Astrocyte (in vitro differentiated cells and primary cell): ENCODE measurements at regions not wholly inside any gene's neighbourhood (a gene's known extent, or its start where the extent isn't known, plus 50 kb on each side); places are given as distances from the start of the nearest gene placed in this dataset.

ENCODE experiments used
- DNase-seq: peaks from one replicate; pipeline ENCODE4 v3.0.0-alpha.2; 2010; ENCODE audit warnings: low read depth
- FAIRE-seq: peaks from 2 replicates; lab custom pipeline; 2011; peaks lifted over from hg19 to GRCh38; lab: Jason Lieb, UNC
- H2AFZ ChIP-seq: 2 replicates; pipeline ENCODE4 v1.6.0; 2012; ENCODE audit warnings: low read depth, low read length, inconsistent platforms
- H3K27ac ChIP-seq: 2 replicates; pipeline ENCODE4 v1.5.1; 2011; ENCODE audit warnings: low read depth, low read length, inconsistent platforms
- H3K27me3 ChIP-seq: 2 replicates; pipeline ENCODE4 v1.6.0; 2011; ENCODE audit warnings: low read length, inconsistent platforms; ENCODE audit not compliant: insufficient read depth
- H3K36me3 ChIP-seq: 2 replicates; pipeline ENCODE4 v1.5.1; 2011; ENCODE audit warnings: low read length, inconsistent platforms; ENCODE audit not compliant: insufficient read depth
- H3K4me1 ChIP-seq: 2 replicates; pipeline ENCODE4 v1.5.1; 2011; ENCODE audit warnings: low read length, inconsistent platforms; ENCODE audit not compliant: insufficient read depth
- H3K4me2 ChIP-seq: 2 replicates; pipeline ENCODE4 v1.6.0; 2012; ENCODE audit warnings: low read length, inconsistent platforms
- H3K4me3 ChIP-seq: 2 replicates; pipeline ENCODE4 v1.5.1; 2011; ENCODE audit warnings: low read depth, mild to moderate bottlenecking, low read length, inconsistent platforms; ENCODE audit not compliant: insufficient read depth
- H3K79me2 ChIP-seq: 2 replicates; pipeline ENCODE4 v1.6.0; 2012; ENCODE audit warnings: mild to moderate bottlenecking, low read length, inconsistent platforms; ENCODE audit not compliant: insufficient read depth
- H3K9ac ChIP-seq: 2 replicates; pipeline ENCODE4 v1.6.0; 2012; ENCODE audit warnings: mild to moderate bottlenecking, low read length, inconsistent platforms
- H3K9me3 ChIP-seq: 2 replicates; pipeline ENCODE4 v1.5.1; 2012; ENCODE audit warnings: low read depth, mild to moderate bottlenecking, low read length, inconsistent platforms; ENCODE audit not compliant: insufficient read depth
- H4K20me1 ChIP-seq: 2 replicates; pipeline ENCODE4 v1.6.0; 2012; ENCODE audit warnings: low read length, inconsistent platforms; ENCODE audit not compliant: insufficient read depth
- H3K27ac Mint-ChIP-seq: one replicate; pipeline ENCODE4 v1.8.0; 2021; ENCODE audit warnings: mild to moderate bottlenecking, mixed read lengths; ENCODE audit not compliant: unreplicated experiment
- H3K27me3 Mint-ChIP-seq: one replicate; pipeline ENCODE4 v1.8.0; 2021; ENCODE audit warnings: low read depth, mixed read lengths; ENCODE audit not compliant: unreplicated experiment
- H3K36me3 Mint-ChIP-seq: one replicate; pipeline ENCODE4 v1.8.0; 2021; ENCODE audit warnings: low read depth, mixed read lengths; ENCODE audit not compliant: unreplicated experiment
- H3K4me1 Mint-ChIP-seq: one replicate; pipeline ENCODE4 v1.8.0; 2021; ENCODE audit warnings: low read depth, mixed read lengths; ENCODE audit not compliant: unreplicated experiment
- H3K4me3 Mint-ChIP-seq: one replicate; pipeline ENCODE4 v1.8.0; 2021; ENCODE audit warnings: mild to moderate bottlenecking, moderate library complexity, mixed read lengths; ENCODE audit not compliant: unreplicated experiment
- H3K9me3 Mint-ChIP-seq: one replicate; pipeline ENCODE4 v1.8.0; 2021; ENCODE audit warnings: mild to moderate bottlenecking, mixed read lengths; ENCODE audit not compliant: unreplicated experiment
- EZH2 ChIP-seq: IDR thresholded peaks from 2 replicates; pipeline ENCODE4 v1.6.1; 2012; ENCODE audit warnings: mild to moderate bottlenecking, low read length, inconsistent platforms; ENCODE audit not compliant: insufficient read depth
- TF ChIP-seq, protein P1 (sequence below): IDR thresholded peaks from 2 replicates; pipeline ENCODE4 v1.5.1; 2011; ENCODE audit warnings: low read depth, mild to moderate bottlenecking, inconsistent platforms, low read length, moderate library complexity; ENCODE audit not compliant: insufficient read depth

DNA sequence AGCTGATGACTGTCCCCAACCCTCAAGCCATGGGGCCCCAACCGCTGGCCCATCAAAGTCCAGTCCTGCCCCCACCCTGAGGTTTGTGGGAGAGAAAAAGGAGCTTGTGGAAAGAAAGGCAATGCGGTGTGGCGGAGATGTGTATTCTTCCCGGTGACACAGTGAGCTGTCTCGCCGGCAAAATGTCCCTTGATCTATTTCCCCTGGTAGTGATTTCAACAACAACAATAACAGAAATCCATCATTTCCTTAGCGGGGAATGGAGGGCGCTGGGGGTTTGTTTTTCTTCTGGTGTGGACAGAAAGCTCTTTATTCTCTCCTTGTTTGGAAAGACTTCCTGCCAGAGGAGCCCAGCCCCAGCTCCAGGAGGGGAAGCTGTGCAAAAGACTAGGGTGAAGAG lies 93.7 kb upstream of the LHX5 start:
- Mint-ChIP-seq H3K4me3 (no peak overlapping the region), H3K36me3 (no peaks in the 10 kb centered on the region), H3K27me3 (peaks cover 22% of the 10 kb centered on the region), H3K9me3 (no peaks in the 10 kb centered on the region), H3K27ac (no peak overlapping the region), H3K4me1 (no peaks in the 10 kb centered on the region)
- H3K4me3 ChIP-seq = no peak overlapping the region
- TF ChIP-seq, protein P1, sequence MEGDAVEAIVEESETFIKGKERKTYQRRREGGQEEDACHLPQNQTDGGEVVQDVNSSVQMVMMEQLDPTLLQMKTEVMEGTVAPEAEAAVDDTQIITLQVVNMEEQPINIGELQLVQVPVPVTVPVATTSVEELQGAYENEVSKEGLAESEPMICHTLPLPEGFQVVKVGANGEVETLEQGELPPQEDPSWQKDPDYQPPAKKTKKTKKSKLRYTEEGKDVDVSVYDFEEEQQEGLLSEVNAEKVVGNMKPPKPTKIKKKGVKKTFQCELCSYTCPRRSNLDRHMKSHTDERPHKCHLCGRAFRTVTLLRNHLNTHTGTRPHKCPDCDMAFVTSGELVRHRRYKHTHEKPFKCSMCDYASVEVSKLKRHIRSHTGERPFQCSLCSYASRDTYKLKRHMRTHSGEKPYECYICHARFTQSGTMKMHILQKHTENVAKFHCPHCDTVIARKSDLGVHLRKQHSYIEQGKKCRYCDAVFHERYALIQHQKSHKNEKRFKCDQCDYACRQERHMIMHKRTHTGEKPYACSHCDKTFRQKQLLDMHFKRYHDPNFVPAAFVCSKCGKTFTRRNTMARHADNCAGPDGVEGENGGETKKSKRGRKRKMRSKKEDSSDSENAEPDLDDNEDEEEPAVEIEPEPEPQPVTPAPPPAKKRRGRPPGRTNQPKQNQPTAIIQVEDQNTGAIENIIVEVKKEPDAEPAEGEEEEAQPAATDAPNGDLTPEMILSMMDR = no peak
- TF ChIP-seq EZH2 = no peak
- H3K9me3 ChIP-seq = no peaks in the 10 kb centered on the region
- FAIRE-seq (no peak), DNase-seq (no peak)
- H3K79me2 ChIP-seq = no peaks in the 10 kb centered on the region
- no peaks in the 10 kb centered on the region for H4K20me1 ChIP-seq
- H3K4me1 ChIP-seq = no peaks in the 10 kb centered on the region
- no peak overlapping the region for H3K4me2 ChIP-seq
- no peaks in the 10 kb centered on the region for H3K27me3 ChIP-seq
- no peak overlapping the region for H2AFZ ChIP-seq
- no peaks in the 10 kb centered on the region for H3K36me3 ChIP-seq
- H3K27ac ChIP-seq = no peak overlapping the region
- H3K9ac ChIP-seq = no peak overlapping the region

DNA sequence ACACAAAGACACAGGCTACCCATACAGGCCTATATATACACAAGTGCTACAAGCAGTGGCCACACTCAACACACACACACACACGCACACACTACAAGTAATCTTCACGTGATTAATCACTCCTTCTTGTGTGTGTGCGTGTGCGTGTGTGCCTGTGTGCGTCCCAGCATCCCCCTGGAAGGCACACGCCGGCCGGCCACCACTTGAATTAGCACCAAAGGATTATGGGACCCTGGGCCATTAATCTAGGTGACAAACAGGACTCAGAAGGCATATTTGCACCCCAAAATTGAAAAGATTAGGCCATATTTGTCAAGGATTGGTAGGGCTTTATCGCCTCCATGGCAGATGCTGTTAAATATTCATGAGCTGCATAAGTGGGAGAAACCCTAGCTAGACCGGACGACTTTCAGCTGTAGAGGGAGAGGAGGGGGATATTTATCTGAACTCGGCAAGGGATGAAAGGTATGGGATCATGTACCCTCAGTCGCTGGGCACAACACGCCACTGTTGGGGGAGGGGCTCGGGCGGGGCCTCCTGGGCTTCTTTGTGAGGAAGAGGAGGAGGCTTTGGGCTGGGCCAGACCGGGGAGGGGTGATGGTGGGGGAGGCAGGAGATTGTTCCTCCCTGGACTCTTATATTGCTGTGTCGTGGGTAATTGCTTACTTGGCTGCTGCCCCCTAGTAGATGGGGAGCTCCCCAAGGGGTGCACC lies 89.6 kb upstream of the LHX5 start:
- Mint-ChIP-seq H3K27me3 (peaks cover 32% of the 10 kb centered on the region), H3K4me3 (no peak overlapping the region), H3K27ac (no peak overlapping the region), H3K36me3 (no peaks in the 10 kb centered on the region), H3K9me3 (peaks cover 5% of the 10 kb centered on the region), H3K4me1 (peaks cover 3% of the 10 kb centered on the region)
- Histone ChIP-seq H3K27ac (no peak overlapping the region), H3K79me2 (no peaks in the 10 kb centered on the region), H3K9ac (no peak overlapping the region), H3K4me1 (no peaks in the 10 kb centered on the region), H4K20me1 (no peaks in the 10 kb centered on the region), H3K4me3 (no peak overlapping the region), H3K9me3 (no peaks in the 10 kb centered on the region), H2AFZ (no peak overlapping the region), H3K4me2 (no peak overlapping the region), H3K36me3 (no peaks in the 10 kb centered on the region), H3K27me3 (no peaks in the 10 kb centered on the region)
- DNase-seq (no peak), FAIRE-seq (no peak)
- TF ChIP-seq, protein P1 = no peak
- TF ChIP-seq EZH2 = no peak

DNA sequence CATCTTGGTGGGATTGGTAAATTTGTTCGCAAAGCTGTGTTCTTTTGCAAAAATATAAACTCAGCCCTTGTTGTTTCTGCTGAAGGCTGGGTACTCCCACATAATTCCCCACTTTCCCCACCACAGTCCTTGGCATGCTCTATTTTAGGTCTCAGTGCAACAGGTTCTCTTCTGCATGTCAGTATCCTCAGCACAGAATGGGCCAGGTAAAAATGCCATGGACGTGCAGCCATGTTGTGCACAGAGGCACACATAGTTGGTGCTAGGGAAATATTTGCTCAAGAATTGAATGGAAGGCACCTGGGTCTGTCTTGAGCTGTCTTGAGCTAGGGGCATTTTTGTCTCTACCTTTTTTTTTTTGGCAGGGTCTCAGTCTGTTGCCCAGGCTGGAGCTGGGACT lies 87.8 kb upstream of the LHX5 start:
- Histone ChIP-seq H3K27ac (no peak overlapping the region), H3K9me3 (no peaks in the 10 kb centered on the region), H3K9ac (no peak overlapping the region), H2AFZ (no peak overlapping the region), H3K36me3 (no peaks in the 10 kb centered on the region), H3K79me2 (no peaks in the 10 kb centered on the region), H3K4me1 (no peaks in the 10 kb centered on the region), H3K27me3 (no peaks in the 10 kb centered on the region), H3K4me2 (no peak overlapping the region), H3K4me3 (no peak overlapping the region), H4K20me1 (no peaks in the 10 kb centered on the region)
- Mint-ChIP-seq H3K9me3 (peaks cover 7% of the 10 kb centered on the region), H3K4me3 (no peak overlapping the region), H3K4me1 (peaks cover 10% of the 10 kb centered on the region), H3K36me3 (no peaks in the 10 kb centered on the region), H3K27ac (no peak overlapping the region), H3K27me3 (peaks cover 30% of the 10 kb centered on the region)
- DNase-seq (no peak), FAIRE-seq (no peak)
- TF ChIP-seq EZH2 = no peak
- TF ChIP-seq, protein P1 = no peak
